ENCODE measurements at regions not wholly inside any gene's neighbourhood (a gene's known extent, or its start where the extent isn't known, plus 50 kb on each side); places are given as distances from the start of the nearest gene placed in this dataset.

- no peak for TF ChIP-seq REST (IDR thresholded peaks at IDR 0.05)
Measured at GRCh38 chr13:44748439-44748838, 172.3 kb upstream of the TSC22D1 start (continued).

GRCh38 chr13:44747179-44747578, 171.0 kb upstream of the TSC22D1 start:
- Histone ChIP-seq H3K27ac (ENCODE audit: low read depth in 1 of 2, low read length in 2 of 2) (no peak overlapping the region), H3K9me3 (ENCODE audit: control insufficient read depth in 4 of 4, low read length in 3 of 4) (no peaks in the 10 kb centered on the region), H3K4me3 (ENCODE audit: low read depth in 1 of 3, low read length in 3 of 3) (no peak overlapping the region), H3K9ac (ENCODE audit: low read depth in 1 of 2, low read length in 2 of 2) (no peak overlapping the region), H3K36me3 (ENCODE audit: control insufficient read depth in 4 of 4, insufficient read depth in 3 of 4, low read depth in 1 of 4, low read length in 3 of 4) (no peaks in the 10 kb centered on the region), H3K27me3 (ENCODE audit: control insufficient read depth in 4 of 4, insufficient read depth in 4 of 4, low read length in 3 of 4) (no peaks in the 10 kb centered on the region), H3K4me1 (ENCODE audit: control insufficient read depth in 4 of 4, insufficient read depth in 4 of 4, low read length in 3 of 4) (no peaks in the 10 kb centered on the region)
- TF ChIP-seq, protein P1, sequence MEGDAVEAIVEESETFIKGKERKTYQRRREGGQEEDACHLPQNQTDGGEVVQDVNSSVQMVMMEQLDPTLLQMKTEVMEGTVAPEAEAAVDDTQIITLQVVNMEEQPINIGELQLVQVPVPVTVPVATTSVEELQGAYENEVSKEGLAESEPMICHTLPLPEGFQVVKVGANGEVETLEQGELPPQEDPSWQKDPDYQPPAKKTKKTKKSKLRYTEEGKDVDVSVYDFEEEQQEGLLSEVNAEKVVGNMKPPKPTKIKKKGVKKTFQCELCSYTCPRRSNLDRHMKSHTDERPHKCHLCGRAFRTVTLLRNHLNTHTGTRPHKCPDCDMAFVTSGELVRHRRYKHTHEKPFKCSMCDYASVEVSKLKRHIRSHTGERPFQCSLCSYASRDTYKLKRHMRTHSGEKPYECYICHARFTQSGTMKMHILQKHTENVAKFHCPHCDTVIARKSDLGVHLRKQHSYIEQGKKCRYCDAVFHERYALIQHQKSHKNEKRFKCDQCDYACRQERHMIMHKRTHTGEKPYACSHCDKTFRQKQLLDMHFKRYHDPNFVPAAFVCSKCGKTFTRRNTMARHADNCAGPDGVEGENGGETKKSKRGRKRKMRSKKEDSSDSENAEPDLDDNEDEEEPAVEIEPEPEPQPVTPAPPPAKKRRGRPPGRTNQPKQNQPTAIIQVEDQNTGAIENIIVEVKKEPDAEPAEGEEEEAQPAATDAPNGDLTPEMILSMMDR (IDR thresholded peaks at IDR 0.05; ENCODE audit: low read depth, low read length, missing input control), result no peak
- TF ChIP-seq JUND (IDR thresholded peaks at IDR 0.05) (no peak), RXRA (IDR thresholded peaks at IDR 0.05) (no peak), ATF3 (IDR thresholded peaks at IDR 0.05) (no peak), MAX (IDR thresholded peaks at IDR 0.05) (no peak), RAD21 (IDR thresholded peaks at IDR 0.05) (no peak), HNF4A (conservative IDR thresholded peaks at IDR 0.05) (no peak), YY1 (IDR thresholded peaks at IDR 0.05) (no peak), FOXA1 (IDR thresholded peaks at IDR 0.05) (no peak), TAF1 (conservative IDR thresholded peaks at IDR 0.05) (no peak), FOXA2 (IDR thresholded peaks at IDR 0.05) (no peak), GABPA (IDR thresholded peaks at IDR 0.05 in 1 of 2, conservative IDR thresholded peaks at IDR 0.05 in 1 of 2) (no peak), REST (IDR thresholded peaks at IDR 0.05) (no peak), NR2F2 (IDR thresholded peaks at IDR 0.05) (no peak), HNF4G (IDR thresholded peaks at IDR 0.05) (no peak)
- DNase-seq (ENCODE audit: low spot score), result no peak
- 69% methylated on average over 4 of the region's 4 CpGs for WGBS

Measured in liver (tissue), 8 donors.